BLaER1 treated with 17β-estradiol and CSF1 and Interleukin-3, amounts not matched to agents 10 nM and 100 nM (cell line): ENCODE measurements at regions not wholly inside any gene's neighbourhood (a gene's known extent, or its start where the extent isn't known, plus 50 kb on each side); places are given as distances from the start of the nearest gene placed in this dataset.

ENCODE experiments used
- H3K27ac ChIP-seq, 11 experiments: shearing (Covaris generic); formaldehyde crosslinking; 2 replicates each; pipeline ENCODE4 v1.8.1; 2022
- H3K27me3 ChIP-seq, 11 experiments: shearing (Covaris generic); formaldehyde crosslinking; 2 replicates each; pipeline ENCODE4 v1.8.1; 2022
- H3K36me3 ChIP-seq, 11 experiments: shearing (Covaris generic); formaldehyde crosslinking; 2 replicates each; pipeline ENCODE4 v1.8.1; 2022
- H3K4me1 ChIP-seq, 10 experiments: shearing (Covaris generic); formaldehyde crosslinking; 2 replicates each; pipeline ENCODE4 v1.8.1; 2022
- H3K4me2 ChIP-seq, 11 experiments: shearing (Covaris generic); formaldehyde crosslinking; 2 replicates each; pipeline ENCODE4 v1.8.1; 2022
- H3K4me3 ChIP-seq, 10 experiments: shearing (Covaris generic); formaldehyde crosslinking; 2 replicates each; pipeline ENCODE4 v1.8.1; 2022
- H3K9ac ChIP-seq, 11 experiments: shearing (Covaris generic); formaldehyde crosslinking; 2 replicates each; pipeline ENCODE4 v1.8.1; 2022
- H3K9me3 ChIP-seq, 11 experiments: shearing (Covaris generic); formaldehyde crosslinking; replicated peaks in 1 of 11; 2 replicates each; pipeline ENCODE4 v1.8.1; 2022
- H4K20me1 ChIP-seq, 11 experiments: shearing (Covaris generic); formaldehyde crosslinking; 2 replicates each; pipeline ENCODE4 v1.8.1; 2022
- Cebpa-rat ChIP-seq, 11 experiments: shearing (Covaris generic); IDR thresholded peaks; 2 replicates each; pipeline ENCODE4 v1.8.1; 2022

DNA sequence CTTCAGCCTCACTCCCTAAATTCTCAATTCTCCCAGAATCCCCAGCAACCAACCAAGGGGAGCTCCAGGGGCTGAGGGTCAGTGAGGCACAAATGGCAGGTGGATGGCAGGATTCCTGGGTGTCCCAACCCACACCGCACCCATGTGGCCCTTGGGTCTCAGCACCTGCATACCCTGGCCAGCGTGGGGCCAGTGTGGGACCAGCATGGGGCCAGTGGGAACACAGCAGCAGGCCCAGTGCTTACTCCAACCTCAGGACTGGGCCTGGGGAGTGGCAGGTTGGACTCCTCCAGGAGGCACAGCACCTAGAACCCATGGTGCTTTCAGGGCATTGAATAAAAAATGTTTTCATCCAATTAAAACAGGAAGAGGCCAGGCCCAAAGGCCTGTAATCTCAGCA lies 202.0 kb downstream of the TSHZ3 start:
- Histone ChIP-seq H3K27ac (no peak overlapping the region), H3K36me3 (no peaks in the 10 kb centered on the region), H3K9me3 (no peaks in the 10 kb centered on the region), H3K4me3 (no peak overlapping the region), H3K4me2 (peak overlapping the region in 8 of 11 experiments; percentile 31 to 65 (median 44); a peak in 12 of 22 replicates), H3K9ac (no peak overlapping the region), H3K27me3 (no peaks in the 10 kb centered on the region), H3K4me1 (peaks cover 0 to 15% (median 10%) of the 10 kb centered on the region in 10 experiments; a peak in 16 of 20 replicates), H4K20me1 (no peaks in the 10 kb centered on the region; a peak in 1 of 22 replicates)
- no peak for TF ChIP-seq Cebpa-rat (IDR thresholded peaks at IDR 0.05)

DNA sequence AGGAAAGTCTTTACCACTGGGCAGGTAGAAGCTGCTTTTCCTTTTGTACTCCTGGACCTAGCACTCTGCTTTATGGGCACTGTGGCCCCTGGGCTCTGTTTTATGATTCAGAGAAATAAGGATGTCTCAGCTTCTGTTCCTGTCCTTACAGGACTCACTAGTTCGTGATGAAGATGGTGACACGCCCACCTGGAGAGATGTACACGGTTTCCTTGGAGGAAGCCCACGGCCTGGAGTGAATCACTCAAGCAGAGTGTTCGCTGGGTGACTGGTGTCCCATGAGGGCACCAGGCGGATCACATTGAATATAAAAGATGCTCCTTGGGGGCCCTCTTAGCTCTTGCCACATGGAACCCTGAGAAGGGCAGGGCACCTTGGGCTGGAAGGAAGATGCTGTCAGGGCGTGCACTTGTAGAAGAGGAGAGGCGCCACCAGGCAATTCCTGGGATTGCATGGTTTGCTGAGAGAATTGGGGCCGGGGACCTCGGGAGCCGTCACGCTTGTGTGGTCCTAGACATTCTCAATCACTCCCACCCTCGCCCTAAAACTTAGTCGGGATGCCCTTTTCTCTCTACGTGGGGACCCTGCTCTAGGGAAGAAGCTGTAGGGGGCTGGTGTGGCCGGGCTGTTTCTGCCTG lies 202.6 kb downstream of the TSHZ3 start:
- peaks cover 3 to 16% (median 13%) of the 10 kb centered on the region in 10 experiments; a peak in 18 of 20 replicates for H3K4me1 ChIP-seq
- H4K20me1 ChIP-seq = no peaks in the 10 kb centered on the region; a peak in 1 of 22 replicates
- no peaks in the 10 kb centered on the region for H3K27me3 ChIP-seq
- no peak overlapping the region for H3K4me3 ChIP-seq
- H3K27ac ChIP-seq = no peak overlapping the region
- no peak overlapping the region for H3K9ac ChIP-seq
- no peak for TF ChIP-seq Cebpa-rat (IDR thresholded peaks at IDR 0.05)
- no peaks in the 10 kb centered on the region for H3K36me3 ChIP-seq
- H3K9me3 ChIP-seq = no peaks in the 10 kb centered on the region
- peak overlapping the region in 8 of 11 experiments; percentile 31 to 65 (median 44); a peak in 14 of 22 replicates for H3K4me2 ChIP-seq

DNA sequence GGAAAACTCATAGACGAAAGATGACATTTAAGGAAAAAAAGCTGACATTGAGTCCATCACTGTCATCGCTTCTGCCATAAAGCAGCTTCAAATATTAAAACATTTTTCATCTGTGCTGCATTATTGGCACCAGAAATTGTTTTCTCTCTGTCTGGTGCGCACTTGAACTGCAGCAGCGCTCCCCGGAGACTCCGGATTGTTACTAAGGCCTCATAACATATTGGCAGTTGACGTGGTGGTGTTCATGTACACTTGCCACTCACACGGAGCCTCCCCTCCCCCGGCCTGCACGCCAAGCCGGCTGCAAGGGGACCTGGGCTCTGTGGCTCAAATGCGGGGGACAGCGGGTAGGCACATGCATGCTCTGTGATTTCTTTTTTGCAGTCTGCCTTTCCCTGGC lies 203.2 kb downstream of the TSHZ3 start:
- no peak for TF ChIP-seq Cebpa-rat (IDR thresholded peaks at IDR 0.05)
- no peak overlapping the region for H3K4me3 ChIP-seq
- H3K4me2 ChIP-seq = peak overlapping the region in 6 of 11 experiments; percentile 37 to 65 (median 50); a peak in 4 of 22 replicates
- H3K4me1 ChIP-seq = peaks cover 10 to 23% (median 20%) of the 10 kb centered on the region in 10 experiments
- no peaks in the 10 kb centered on the region for H3K9me3 ChIP-seq
- H4K20me1 ChIP-seq = no peaks in the 10 kb centered on the region; a peak in 1 of 22 replicates
- no peak overlapping the region for H3K27ac ChIP-seq
- no peaks in the 10 kb centered on the region for H3K27me3 ChIP-seq
- no peaks in the 10 kb centered on the region for H3K36me3 ChIP-seq
- H3K9ac ChIP-seq = no peak overlapping the region

DNA sequence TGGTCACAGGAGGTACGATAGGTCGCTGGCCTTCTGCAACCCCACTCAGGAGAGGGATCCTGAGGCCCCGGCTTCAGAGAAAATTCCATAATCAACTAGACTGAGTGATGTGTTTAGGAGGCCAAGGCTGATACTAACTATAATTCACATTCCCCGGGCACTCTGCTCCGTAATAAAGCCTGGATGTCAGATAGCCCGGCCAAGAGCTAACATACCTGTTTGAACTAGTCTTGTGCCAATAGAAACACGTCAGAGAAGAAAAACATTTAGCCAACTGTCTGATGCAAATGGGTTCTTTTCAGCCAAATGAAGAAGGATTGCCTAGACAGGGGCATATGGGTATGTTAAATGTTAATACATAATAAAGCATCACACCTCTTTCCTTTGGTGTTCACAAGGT lies 204.2 kb downstream of the TSHZ3 start:
- Histone ChIP-seq H3K4me3 (no peak overlapping the region), H3K27me3 (no peaks in the 10 kb centered on the region), H3K27ac (no peak overlapping the region), H3K4me1 (peaks cover 16 to 30% (median 26%) of the 10 kb centered on the region in 10 experiments), H4K20me1 (no peaks in the 10 kb centered on the region; a peak in 1 of 22 replicates), H3K9ac (no peak overlapping the region), H3K4me2 (no peak overlapping the region), H3K36me3 (no peaks in the 10 kb centered on the region), H3K9me3 (no peaks in the 10 kb centered on the region)
- TF ChIP-seq Cebpa-rat (IDR thresholded peaks at IDR 0.05) = no peak

DNA sequence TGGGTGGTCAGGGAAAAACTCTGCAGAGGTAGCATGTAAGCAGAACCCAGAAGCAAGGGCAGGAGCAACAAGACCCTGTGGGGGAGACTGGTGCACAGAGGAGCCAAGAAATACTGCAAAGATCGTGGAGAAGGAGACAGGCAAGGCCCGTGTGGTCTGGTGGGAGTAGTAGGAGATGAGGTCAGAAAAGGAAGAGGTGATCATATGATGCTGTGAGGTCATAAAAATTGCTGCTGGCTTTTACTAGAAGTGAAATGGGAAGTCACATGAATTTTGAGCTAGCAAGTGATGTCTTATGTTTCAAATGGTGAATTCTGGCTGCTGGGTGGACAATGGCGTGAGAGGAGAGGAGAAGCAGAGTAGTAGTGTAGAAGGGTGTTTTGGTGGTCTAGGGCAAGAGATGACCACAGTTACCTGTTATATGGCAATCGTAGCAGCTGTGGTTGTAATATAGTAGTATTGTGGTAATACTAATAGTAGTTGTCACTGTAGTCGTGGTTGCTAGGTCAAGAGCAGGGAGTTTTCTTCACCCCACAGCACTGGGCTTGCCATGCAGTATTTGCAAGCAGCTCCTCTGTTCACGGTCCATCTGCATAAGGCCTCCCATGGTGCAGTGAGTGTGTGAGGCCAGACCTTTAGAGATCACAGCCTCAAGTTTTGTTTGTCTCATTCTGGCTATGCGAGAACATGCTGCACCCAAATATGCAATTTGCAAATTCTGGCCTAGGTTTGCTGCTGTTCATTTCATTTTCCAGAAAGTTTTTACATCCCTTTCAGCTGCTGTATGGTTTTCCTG lies 205.0 kb downstream of the TSHZ3 start:
- Histone ChIP-seq H3K36me3 (no peaks in the 10 kb centered on the region), H4K20me1 (no peaks in the 10 kb centered on the region; a peak in 1 of 22 replicates), H3K27me3 (no peaks in the 10 kb centered on the region), H3K9me3 (no peaks in the 10 kb centered on the region), H3K9ac (no peak overlapping the region), H3K4me2 (peak overlapping the region in 2 of 11 experiments; percentile 2 to 50; a peak in 2 of 22 replicates), H3K4me3 (no peak overlapping the region), H3K4me1 (peaks cover 16 to 30% (median 26%) of the 10 kb centered on the region in 10 experiments), H3K27ac (no peak overlapping the region)
- TF ChIP-seq Cebpa-rat (IDR thresholded peaks at IDR 0.05) = no peak

DNA sequence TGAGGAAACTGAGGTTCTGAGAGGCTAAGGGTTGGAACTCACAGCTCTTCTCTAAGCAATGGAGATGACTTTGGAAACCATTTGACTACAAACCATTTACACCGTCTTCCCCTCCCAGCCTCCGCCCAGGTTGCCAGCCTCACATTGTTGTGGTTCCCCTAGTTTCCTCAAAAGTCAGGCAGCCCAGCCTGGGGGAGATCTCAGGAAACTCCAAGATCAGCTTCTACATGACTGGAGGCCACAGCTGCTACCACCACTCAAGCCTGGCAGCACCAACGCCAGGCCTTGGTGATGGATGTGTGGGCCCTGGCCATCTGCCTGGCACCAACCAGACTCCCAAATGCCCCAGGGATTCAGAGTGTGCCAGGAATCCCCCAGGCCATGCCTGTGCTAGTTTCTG lies 207.9 kb downstream of the TSHZ3 start:
- no peaks in the 10 kb centered on the region for H3K9me3 ChIP-seq
- H3K27ac ChIP-seq = no peak overlapping the region
- no peaks in the 10 kb centered on the region for H3K36me3 ChIP-seq
- peak overlapping the region; percentile 17 to 62 (median 51); a peak in 21 of 22 replicates for H3K4me2 ChIP-seq
- H3K4me3 ChIP-seq = no peak overlapping the region
- no peaks in the 10 kb centered on the region for H3K27me3 ChIP-seq
- H3K9ac ChIP-seq = no peak overlapping the region
- no peaks in the 10 kb centered on the region for H4K20me1 ChIP-seq
- no peak for TF ChIP-seq Cebpa-rat (IDR thresholded peaks at IDR 0.05)
- peaks cover 14 to 28% (median 17%) of the 10 kb centered on the region in 10 experiments for H3K4me1 ChIP-seq

DNA sequence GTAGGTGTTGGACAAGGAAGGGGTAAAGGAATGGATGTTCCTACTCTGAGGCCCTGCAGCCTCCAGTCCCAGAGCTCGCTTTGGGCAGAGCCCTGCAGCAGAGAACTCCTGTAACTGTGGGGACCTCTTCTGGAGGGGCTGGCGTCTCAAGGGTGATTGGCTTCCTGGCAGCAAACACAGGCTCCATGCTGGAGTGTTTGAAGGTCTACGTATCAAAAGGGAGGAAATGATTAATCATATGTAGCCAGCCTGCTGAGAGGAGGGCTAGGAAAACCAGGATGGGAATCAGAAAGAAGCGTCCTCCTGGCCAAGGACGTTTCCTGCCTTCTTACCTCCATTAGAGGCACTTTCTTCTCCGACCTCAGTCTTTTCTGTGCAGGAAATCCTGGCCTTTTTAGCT lies 208.5 kb downstream of the TSHZ3 start:
- peak overlapping the region; percentile 17 to 62 (median 51); a peak in 21 of 22 replicates for H3K4me2 ChIP-seq
- H4K20me1 ChIP-seq = no peaks in the 10 kb centered on the region
- no peak overlapping the region for H3K27ac ChIP-seq
- no peak for TF ChIP-seq Cebpa-rat (IDR thresholded peaks at IDR 0.05)
- H3K27me3 ChIP-seq = no peaks in the 10 kb centered on the region
- H3K36me3 ChIP-seq = no peaks in the 10 kb centered on the region
- no peaks in the 10 kb centered on the region for H3K9me3 ChIP-seq
- H3K4me1 ChIP-seq = peaks cover 13 to 28% (median 14%) of the 10 kb centered on the region in 10 experiments
- no peak overlapping the region for H3K4me3 ChIP-seq
- no peak overlapping the region for H3K9ac ChIP-seq

DNA sequence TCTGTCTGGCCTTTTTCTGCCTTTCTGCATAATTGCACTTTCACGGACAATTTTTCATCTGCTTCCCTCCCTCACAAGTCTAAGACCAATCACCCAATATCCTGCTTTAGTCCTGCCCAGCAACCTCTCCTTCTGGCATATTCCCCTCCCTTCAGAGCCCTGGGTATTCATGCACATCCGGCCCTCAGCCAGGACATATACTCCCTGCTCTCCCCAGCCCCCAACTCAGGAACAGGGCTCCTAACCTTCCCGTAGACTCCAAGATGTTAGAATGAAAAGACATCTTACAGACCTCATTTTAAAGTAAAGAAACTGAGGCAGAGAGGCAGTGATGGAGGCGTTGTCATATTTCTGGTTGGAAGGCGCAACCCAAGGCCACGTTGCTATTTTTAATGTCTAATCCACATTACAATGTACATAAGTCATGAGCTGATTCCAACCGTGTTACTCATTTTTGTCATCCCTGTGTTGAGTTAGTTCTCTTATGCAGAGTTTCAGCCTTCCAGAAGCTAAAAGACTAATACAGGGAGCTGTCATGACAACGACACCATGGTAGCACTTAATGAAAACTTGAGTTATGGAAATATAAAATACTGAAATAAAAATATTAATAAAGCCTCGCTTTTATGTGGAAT lies 209.2 kb downstream of the TSHZ3 start:
- peaks cover 13 to 28% (median 14%) of the 10 kb centered on the region in 10 experiments for H3K4me1 ChIP-seq
- no peaks in the 10 kb centered on the region for H3K36me3 ChIP-seq
- peak overlapping the region in 3 of 11 experiments; percentile 51 to 62 (median 58); a peak in 4 of 22 replicates for H3K4me2 ChIP-seq
- H3K27ac ChIP-seq = no peak overlapping the region
- no peak overlapping the region for H3K9ac ChIP-seq
- no peaks in the 10 kb centered on the region for H3K27me3 ChIP-seq
- H3K9me3 ChIP-seq = no peaks in the 10 kb centered on the region
- H4K20me1 ChIP-seq = no peaks in the 10 kb centered on the region
- TF ChIP-seq Cebpa-rat (IDR thresholded peaks at IDR 0.05) = no peak
- H3K4me3 ChIP-seq = no peak overlapping the region

DNA sequence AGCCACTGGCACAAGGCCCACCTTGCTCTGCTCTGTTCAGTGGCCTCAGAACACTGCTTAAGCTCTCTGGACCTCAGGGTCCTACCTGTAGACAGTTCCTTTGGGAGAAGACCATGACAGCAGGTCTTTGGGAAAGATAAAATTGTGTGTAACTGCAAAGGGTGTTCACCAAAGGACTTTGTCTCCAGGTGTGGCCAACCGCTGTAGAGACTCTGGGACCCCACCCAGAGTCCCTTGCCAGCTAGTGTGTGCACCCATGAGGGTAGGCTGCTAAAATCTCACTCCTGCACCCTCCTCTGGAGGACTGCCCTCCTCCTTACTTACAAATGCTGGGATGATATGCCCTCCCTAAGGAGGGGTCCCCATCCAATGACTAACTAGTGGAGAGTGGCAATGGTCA lies 211.2 kb downstream of the TSHZ3 start:
- no peaks in the 10 kb centered on the region for H3K36me3 ChIP-seq
- no peak overlapping the region for H3K9ac ChIP-seq
- no peaks in the 10 kb centered on the region for H3K9me3 ChIP-seq
- TF ChIP-seq Cebpa-rat (IDR thresholded peaks at IDR 0.05) = no peak
- H3K4me3 ChIP-seq = no peak overlapping the region
- H3K4me2 ChIP-seq = no peak overlapping the region
- no peaks in the 10 kb centered on the region for H3K27me3 ChIP-seq
- H4K20me1 ChIP-seq = no peaks in the 10 kb centered on the region
- H3K4me1 ChIP-seq = peaks cover 13 to 19% (median 14%) of the 10 kb centered on the region in 10 experiments
- no peak overlapping the region for H3K27ac ChIP-seq
